ENCODE measurements at regions not wholly inside any gene's neighbourhood (a gene's known extent, or its start where the extent isn't known, plus 50 kb on each side); places are given as distances from the start of the nearest gene placed in this dataset.

- no peak overlapping the region for H3K4me3 ChIP-seq (ENCODE audit: control insufficient read depth, low read depth, low read length)
- TF ChIP-seq CTCF (IDR thresholded peaks at IDR 0.05; ENCODE audit: control insufficient read depth, insufficient read depth, low read depth, low read length, missing control alignments) = no peak
- DNase-seq (ENCODE audit: low read depth) = no peak
Measured at GRCh38 chr22:48800036-48800885, 1027.4 kb downstream of the BRD1 start.

DNA sequence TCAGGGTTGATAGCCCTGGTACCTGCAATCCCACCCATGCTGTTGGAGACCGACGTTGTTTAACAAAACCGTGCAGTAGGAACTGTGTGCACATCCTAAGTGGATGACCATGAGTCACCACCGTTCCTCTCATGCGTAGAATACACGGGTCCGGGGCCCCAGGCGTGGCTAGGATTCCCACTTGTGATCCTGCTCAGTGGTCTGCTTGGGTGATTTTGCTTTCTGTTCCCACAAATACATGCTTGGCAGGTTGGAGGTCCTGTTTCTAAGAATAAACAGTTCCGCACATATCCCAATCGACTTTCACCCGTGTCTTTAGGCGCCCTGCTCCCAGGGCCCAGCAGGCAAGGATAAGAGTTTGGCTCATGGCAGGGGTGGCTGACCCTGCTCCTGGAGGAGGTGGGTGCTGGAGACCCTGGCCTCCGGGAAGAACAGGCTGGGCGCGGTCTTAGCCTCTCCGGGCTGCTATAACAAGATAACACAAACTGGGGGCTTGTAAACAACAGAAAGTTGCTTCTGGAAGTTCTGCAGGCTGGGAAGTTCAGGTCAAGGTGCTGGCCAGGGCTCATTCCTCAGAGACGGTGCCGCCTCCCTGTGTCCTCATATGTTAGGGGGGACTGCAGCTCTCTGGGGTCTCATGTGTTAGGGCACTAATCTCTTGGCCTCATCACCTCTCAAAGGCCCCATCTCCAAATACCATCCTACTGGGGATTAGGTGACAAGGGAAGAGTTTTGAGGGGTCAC lies 1028.3 kb downstream of the BRD1 start:
- no peak for TF ChIP-seq CTCF (IDR thresholded peaks at IDR 0.05; ENCODE audit: control insufficient read depth, insufficient read depth, low read depth, low read length, missing control alignments)
- DNase-seq (ENCODE audit: low read depth) = no peak
- H3K4me3 ChIP-seq (ENCODE audit: control insufficient read depth, low read depth, low read length) = no peak overlapping the region

- no peak for DNase-seq (ENCODE audit: low read depth)
- TF ChIP-seq CTCF (IDR thresholded peaks at IDR 0.05; ENCODE audit: control insufficient read depth, insufficient read depth, low read depth, low read length, missing control alignments) = no peak
- no peak overlapping the region for H3K4me3 ChIP-seq (ENCODE audit: control insufficient read depth, low read depth, low read length)
Measured at GRCh38 chr22:48798281-48799226, 1029.1 kb downstream of the BRD1 start.

DNA sequence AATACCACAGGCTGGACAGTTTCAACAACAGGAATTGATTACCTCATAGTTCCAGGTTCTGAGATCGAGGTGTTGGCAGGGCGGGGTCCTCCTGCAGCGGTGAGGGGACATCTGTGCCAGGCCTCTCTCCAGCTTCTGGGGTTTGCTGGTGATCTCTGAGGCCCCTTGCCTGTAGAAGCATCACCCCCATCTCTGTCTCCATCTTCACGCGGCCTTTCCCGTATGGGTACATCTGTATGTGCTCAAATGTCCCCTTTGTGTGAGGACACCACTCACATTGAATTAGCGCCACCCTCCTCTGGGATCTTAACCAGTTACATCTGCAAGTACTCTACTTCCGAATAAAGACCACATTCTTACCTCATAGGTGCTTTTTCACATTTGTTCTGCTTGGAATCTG lies 1029.9 kb downstream of the BRD1 start:
- no peak for TF ChIP-seq CTCF (IDR thresholded peaks at IDR 0.05; ENCODE audit: control insufficient read depth, insufficient read depth, low read depth, low read length, missing control alignments)
- H3K4me3 ChIP-seq (ENCODE audit: control insufficient read depth, low read depth, low read length) = no peak overlapping the region
- no peak for DNase-seq (ENCODE audit: low read depth)

DNA sequence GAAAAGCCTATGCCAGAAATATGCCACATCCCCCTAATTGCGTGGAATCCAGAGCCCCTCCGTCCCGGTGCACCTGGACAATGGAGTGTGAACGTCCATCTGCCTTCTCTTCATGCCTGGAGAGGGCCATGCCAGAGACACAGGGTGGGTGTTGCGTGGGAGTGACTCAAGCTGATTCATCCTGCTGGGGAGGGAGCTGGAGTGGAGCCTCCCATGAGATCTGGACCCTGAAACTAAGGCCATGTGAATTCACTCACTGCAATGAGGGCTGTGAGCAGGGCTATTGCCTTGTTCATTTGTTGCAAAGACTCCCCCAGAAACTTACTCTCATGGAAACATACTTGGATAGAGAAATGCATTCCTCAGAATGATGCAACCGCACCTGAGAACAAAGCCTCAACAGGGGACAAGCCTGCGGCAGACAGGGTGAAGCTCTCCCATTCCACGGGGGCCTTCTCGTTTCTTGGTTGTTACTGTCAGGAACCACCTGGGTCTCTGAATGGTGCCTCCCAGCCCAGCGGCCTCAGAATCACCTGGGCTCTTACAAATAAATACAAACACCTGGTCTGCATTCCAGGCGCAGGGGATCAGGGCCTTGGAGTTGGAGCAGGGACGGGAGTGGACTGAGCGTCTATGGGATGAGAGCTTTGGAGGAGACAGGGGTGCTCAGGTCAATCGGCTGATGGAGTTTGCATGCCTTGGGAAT lies 1031.2 kb downstream of the BRD1 start:
- no peak overlapping the region for H3K4me3 ChIP-seq (ENCODE audit: control insufficient read depth, low read depth, low read length)
- DNase-seq (ENCODE audit: low read depth) = no peak
- TF ChIP-seq CTCF (IDR thresholded peaks at IDR 0.05; ENCODE audit: control insufficient read depth, insufficient read depth, low read depth, low read length, missing control alignments) = no peak

Data from AG09309 (cell line).